K562 (cell line): ENCODE measurements at regions not wholly inside any gene's neighbourhood (a gene's known extent, or its start where the extent isn't known, plus 50 kb on each side); places are given as distances from the start of the nearest gene placed in this dataset.

Source experiments
- ATAC-seq: fragments of 200-7000 bp; cut with Tn5 transposase; 3 replicates; pipeline ENCODE4 v1.9.1; 2020; ENCODE audit warnings: moderate library complexity
- BruUV-seq: library from RNA; stranded (reverse); fragments of 400-500 nt; replicated peaks from 2 replicates; lab custom pipeline; 2021; lab: Mats Ljungman, UMichigan
- CTCF ChIA-PET: fragments of 300-600 bp; formaldehyde crosslinking; extraction: SDS; loops from one replicate; lab custom pipeline; 2021; ENCODE audit warnings: low intra/inter-chr PET ratio; lab: Yijun Ruan, JAX
- POLR2A ChIA-PET: fragments of 300-600, 350-650 bp; sonication (Branson Sonifier 250); formaldehyde crosslinking; extraction: SDS; loops from one replicate; lab custom pipeline; 2021; ENCODE audit warnings: antibody characterized with exemption, inconsistent platforms; lab: Yijun Ruan, JAX
- DNase-seq, 4 experiments: peaks; one replicate each; pipeline versions ENCODE4 v3.0.0 to v3.0.0-alpha.2; 2011 to 2018; ENCODE audit warnings: low spot score in 3 of 4, mixed read lengths in 3 of 4; ENCODE audit errors: extremely low read depth in 1 of 4
- FAIRE-seq: peaks from 2 replicates; lab custom pipeline; 2011; peaks lifted over from hg19 to GRCh38; lab: Jason Lieb, UNC
- H2AFZ ChIP-seq: 2 replicates; pipeline ENCODE4 v1.6.0; 2011; ENCODE audit warnings: low read depth, low read length, control low read depth, inconsistent platforms
- H3K27ac ChIP-seq: fragments of 200-600 bp; 3 replicates; pipeline ENCODE4 v1.8.0; 2011; ENCODE audit warnings: low read depth, mild to moderate bottlenecking, control low read depth, inconsistent platforms, low read length, moderate library complexity, mixed read lengths; ENCODE audit errors: extremely low read depth
- H3K27me3 ChIP-seq, 2 experiments: fragments of 300-600 bp in 1 of 2; 2 replicates in 1 of 2; 3 replicates in 1 of 2; pipeline versions ENCODE4 v1.6.0 to v1.8.0; 2011; ENCODE audit warnings: inconsistent platforms in 2 of 2, low read length in 2 of 2, mild to moderate bottlenecking in 1 of 2, mixed read lengths in 1 of 2, moderate library complexity in 1 of 2; ENCODE audit not compliant: control insufficient read depth in 2 of 2, insufficient read depth in 2 of 2
- H3K36me3 ChIP-seq: fragments of 300-600 bp; 3 replicates; pipeline ENCODE4 v1.8.0; 2011; ENCODE audit warnings: mild to moderate bottlenecking, low read length, inconsistent platforms; ENCODE audit not compliant: control insufficient read depth, insufficient read depth
- H3K4me1 ChIP-seq, 2 experiments: fragments of 200-600 bp in 1 of 2; replicated peaks in 1 of 2; 2 replicates in 1 of 2; 3 replicates in 1 of 2; pipeline versions ENCODE4 v1.5.1 to v1.8.0; 2011; ENCODE audit warnings: inconsistent platforms in 2 of 2, low read length in 2 of 2, mild to moderate bottlenecking in 1 of 2, mixed read lengths in 1 of 2, moderate library complexity in 1 of 2; ENCODE audit not compliant: control insufficient read depth in 2 of 2, insufficient read depth in 2 of 2
- H3K4me2 ChIP-seq: 2 replicates; pipeline ENCODE4 v1.6.1; 2011; ENCODE audit warnings: low read length, control low read depth, inconsistent platforms, mixed read lengths; ENCODE audit not compliant: insufficient read depth
- H3K4me3 ChIP-seq: fragments of 200-600 bp; sonication (generic), shearing (Covaris generic); 2 replicates; pipeline ENCODE4 v1.5.1; 2016; ENCODE audit warnings: control low read depth, inconsistent platforms
- H3K79me2 ChIP-seq: fragments of 200-600 bp; 3 replicates; pipeline ENCODE4 v1.8.0; 2011; ENCODE audit warnings: low read length, inconsistent platforms; ENCODE audit not compliant: control insufficient read depth, insufficient read depth
- H3K9ac ChIP-seq, 2 experiments: 2 replicates each; pipeline versions ENCODE4 v1.6.0 to v1.6.1; 2011; ENCODE audit warnings: low read depth in 2 of 2, low read length in 2 of 2, control low read depth in 1 of 2, inconsistent platforms in 1 of 2, mild to moderate bottlenecking in 1 of 2, mixed read lengths in 1 of 2; ENCODE audit not compliant: insufficient read depth in 1 of 2
- H3K9me1 ChIP-seq: one replicate; pipeline ENCODE4 v1.6.0; 2011; ENCODE audit warnings: inconsistent platforms, mild to moderate bottlenecking, low read length, moderate library complexity; ENCODE audit not compliant: control insufficient read depth, insufficient read depth
- H3K9me3 ChIP-seq: replicated peaks from 2 replicates; pipeline ENCODE4 v1.5.1; 2011; ENCODE audit warnings: low read depth, low read length, inconsistent platforms; ENCODE audit not compliant: control insufficient read depth, insufficient read depth
- H4K20me1 ChIP-seq: replicated peaks from 2 replicates; pipeline ENCODE4 v1.6.1; 2011; ENCODE audit warnings: low read length, inconsistent platforms, mixed read lengths; ENCODE audit not compliant: control insufficient read depth, insufficient read depth
- ASH1L ChIP-seq: fragments of 450-650 bp; IDR thresholded peaks from 2 replicates; pipeline ENCODE4 v1.6.1; 2018; ENCODE audit warnings: borderline replicate concordance, mild to moderate bottlenecking, low read depth; ENCODE audit not compliant: partially characterized antibody
- HDAC6 ChIP-seq: IDR thresholded peaks from 2 replicates; pipeline ENCODE4 v1.6.1; 2012; ENCODE audit warnings: low read depth, mild to moderate bottlenecking, control low read depth, inconsistent platforms, low read length, moderate library complexity
- KLF16 ChIP-seq: IDR thresholded peaks from 2 replicates; pipeline ENCODE4 v1.6.1; 2016; ENCODE audit warnings: antibody characterized with exemption
- PRPF4 ChIP-seq: fragments of 200-400 bp; formaldehyde crosslinking; IDR thresholded peaks from one replicate; pipeline ENCODE4 v1.6.1; 2017; ENCODE audit warnings: low read length, low read depth, mild to moderate bottlenecking; ENCODE audit not compliant: insufficient read depth, poor library complexity, severe bottlenecking
- REST ChIP-seq, 2 experiments: fragments of 450-650 bp; formaldehyde crosslinking in 1 of 2; IDR thresholded peaks; 2 replicates each; pipeline versions ENCODE4 v1.4.0 to v1.6.1; 2014 to 2020; ENCODE audit warnings: mild to moderate bottlenecking in 2 of 2, borderline replicate concordance in 1 of 2, low read depth in 1 of 2
- SFPQ ChIP-seq: fragments of 200-400 bp; formaldehyde crosslinking; IDR thresholded peaks from 2 replicates; pipeline ENCODE4 v1.6.1; 2017; ENCODE audit warnings: mild to moderate bottlenecking, low read depth, low read length, moderate library complexity
- TRIM24 ChIP-seq, 2 experiments: fragments of 450-650 bp; IDR thresholded peaks; 2 replicates each; pipeline ENCODE4 v1.6.1; 2016
- ZNF584 ChIP-seq: fragments of 200-800 bp; sonication (Bioruptor generic); IDR thresholded peaks from 2 replicates; pipeline ENCODE4 v1.6.1; 2016; ENCODE audit warnings: low read depth, mild to moderate bottlenecking, missing genetic modification characterization, missing compliant biosample characterization
- ZNF696 ChIP-seq: fragments of 250-450 bp; sonication (Bioruptor Pico); conservative IDR thresholded peaks from 2 replicates; pipeline ENCODE4 v1.4.0; 2020; ENCODE audit warnings: mild to moderate bottlenecking, moderate library complexity
- WGBS: fragments of 100-300 bp; shearing (Covaris generic); methylation state at CpG from one replicate; pipeline ENCODE4 v1.1.6; 2016; ENCODE audit warnings: low coverage, mixed read lengths; ENCODE audit not compliant: insufficient coverage; ENCODE audit errors: missing lambda C conversion rate; 5-methylcytosine and 5-hydroxymethylcytosine counted together
- in situ Hi-C: fragments of 300-500 bp; cut with MboI; formaldehyde crosslinking; loops from 4 replicates; pipeline ENCODE4 v1.15.0; 2018; ENCODE audit warnings: inconsistent platforms, mixed read lengths
- intact Hi-C: fragments of 100-400 bp; cut with micrococcal nuclease; formaldehyde crosslinking; loops from 2 replicates; pipeline ENCODE4 v1.14.2; 2022

GRCh38 chr1:31515056-31515775 is 61.1 kb upstream of the TINAGL1 start:
- in situ Hi-C loops (no loop called here), intact Hi-C loops (no loop called here)
- ATAC-seq = no peak
- TF ChIP-seq KLF16 (peak; percentile 93), ZNF584 (no peak), SFPQ (no peak), ZNF696 (CRISPR knock-in tag) (no peak), PRPF4 (no peak), REST (IDR thresholded peaks at IDR 0.05; ENCODE audit: borderline replicate concordance) (peak; percentile 94), REST (CRISPR knock-in tag; IDR thresholded peaks at IDR 0.05; ENCODE audit: low read depth) (no peak), TRIM24 (IDR thresholded peaks at IDR 0.05) (peak; percentile 66 to 68; a peak in 2 of 4 replicates), ASH1L (no peak), HDAC6 (no peak)

More at GRCh38 chr1:31515056-31515775, 61.1 kb upstream of the TINAGL1 start:
- WGBS = 10% methylated on average over 7 of the region's 7 CpGs
- no peaks in the 10 kb centered on the region for H3K79me2 ChIP-seq
- H2AFZ ChIP-seq = no peak overlapping the region
- H3K4me3 ChIP-seq = no peak overlapping the region
- H3K4me1 ChIP-seq = peaks cover 0 to 3% of the 10 kb centered on the region in 2 experiments; a peak in 1 of 5 replicates
- BruUV-seq = no TSS peak
- ChIA-PET POLR2A (interaction anchor here (0.5 to 0.6 kb wide), 2 partner anchors 9 to 120 kb away, joined by 3 read pairs; no protein-coding TSS in a partner anchor), CTCF (interaction anchor here (0.8 kb wide), 1 partner anchor 33 kb away, joined by 3 read pairs; no protein-coding TSS in a partner anchor)
- H3K36me3 ChIP-seq = no peaks in the 10 kb centered on the region
- H3K9ac ChIP-seq = no peak overlapping the region
- H3K27me3 ChIP-seq = peaks cover 25 to 45% of the 10 kb centered on the region in 2 experiments
- FAIRE-seq = no peak
- no peak for DNase-seq
- no peaks in the 10 kb centered on the region for H3K9me3 ChIP-seq
- no peak overlapping the region; the same call in 1 of the 2 replicates for H3K4me2 ChIP-seq
- no peak overlapping the region for H3K27ac ChIP-seq
- H4K20me1 ChIP-seq = no peaks in the 10 kb centered on the region; the same call in 1 of the 2 replicates
- H3K9me1 ChIP-seq = no peaks in the 10 kb centered on the region
